Suppressor macrophage treated with lipopolysaccharide for 4 hours (primary cell): ENCODE measurements at regions not wholly inside any gene's neighbourhood (a gene's known extent, or its start where the extent isn't known, plus 50 kb on each side); places are given as distances from the start of the nearest gene placed in this dataset.

Source experiments
- DNase-seq: peaks from one replicate; pipeline ENCODE4 v3.0.0-alpha.2; 2020

DNA sequence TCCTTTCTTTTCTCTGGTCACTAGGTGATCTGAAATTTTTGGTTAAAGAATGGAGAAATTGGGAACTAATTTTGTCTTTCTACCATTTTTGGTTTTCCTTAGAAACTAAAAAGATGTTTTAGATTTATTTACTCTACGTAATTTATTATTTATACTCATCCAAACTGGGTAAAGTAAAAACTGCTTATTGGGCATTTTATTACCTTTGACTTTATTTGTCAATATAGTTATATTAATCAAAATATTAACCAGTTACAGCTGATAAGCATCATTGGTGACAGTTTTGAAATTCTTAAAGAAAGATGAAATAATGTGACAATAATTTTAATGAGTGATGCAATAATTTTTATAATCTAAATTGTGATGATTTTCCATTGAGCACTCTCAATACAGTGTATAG lies 502.0 kb upstream of the RAG2 start:
- no peak for DNase-seq

DNA sequence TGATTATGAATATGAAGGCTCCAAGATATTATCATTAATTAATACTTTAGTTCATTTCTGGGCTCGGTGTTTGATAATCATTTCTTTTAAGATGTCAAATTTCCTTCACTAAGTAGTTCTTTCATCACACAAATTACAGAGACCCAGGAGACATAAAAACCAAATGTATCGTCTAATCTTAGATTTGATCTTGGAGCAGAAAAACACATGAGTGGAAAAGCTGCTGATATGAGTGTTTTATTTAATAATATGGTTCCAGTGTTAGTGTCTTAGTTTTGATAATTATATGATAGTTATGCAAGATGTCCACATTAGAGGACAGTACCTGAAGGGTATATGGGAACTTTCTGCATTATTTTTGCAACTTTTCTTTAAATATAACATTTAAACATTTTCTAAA lies 494.5 kb upstream of the RAG2 start:
- DNase-seq, result no peak

DNA sequence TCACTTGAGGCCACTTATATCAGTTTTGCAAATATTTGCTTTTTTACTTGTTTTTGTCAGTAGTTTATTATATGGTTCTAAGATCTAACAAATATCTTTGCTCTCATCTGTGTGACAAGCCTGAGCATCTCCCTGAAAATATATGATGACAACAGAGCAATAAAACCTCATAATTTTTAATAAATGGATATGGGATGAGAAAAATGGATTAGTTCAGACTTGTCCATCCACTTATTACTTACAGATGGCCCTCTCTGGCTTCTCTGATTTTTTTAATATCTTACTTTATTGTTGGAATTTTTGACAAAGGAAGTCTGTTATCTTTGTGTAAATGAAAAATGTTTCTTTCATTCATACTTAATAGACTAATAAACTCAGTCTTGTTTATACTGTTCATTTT lies 491.4 kb upstream of the RAG2 start:
- no peak for DNase-seq

DNA sequence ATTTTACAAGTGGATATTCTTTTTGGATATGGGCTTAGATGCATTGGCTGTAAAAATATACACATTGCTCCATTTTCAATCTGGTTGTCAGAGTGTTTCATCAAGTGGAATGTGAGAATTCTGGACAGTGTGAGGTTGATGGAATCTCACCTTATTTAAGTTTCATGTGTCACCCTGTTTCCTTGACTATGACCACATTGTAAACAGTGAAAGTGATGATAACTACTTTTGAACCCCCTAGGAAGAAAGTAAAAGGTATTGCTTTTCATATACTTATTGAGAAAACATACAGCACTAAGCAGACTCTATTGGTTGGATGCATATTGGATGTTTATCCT lies 490.5 kb upstream of the RAG2 start:
- DNase-seq, result no peak

DNA sequence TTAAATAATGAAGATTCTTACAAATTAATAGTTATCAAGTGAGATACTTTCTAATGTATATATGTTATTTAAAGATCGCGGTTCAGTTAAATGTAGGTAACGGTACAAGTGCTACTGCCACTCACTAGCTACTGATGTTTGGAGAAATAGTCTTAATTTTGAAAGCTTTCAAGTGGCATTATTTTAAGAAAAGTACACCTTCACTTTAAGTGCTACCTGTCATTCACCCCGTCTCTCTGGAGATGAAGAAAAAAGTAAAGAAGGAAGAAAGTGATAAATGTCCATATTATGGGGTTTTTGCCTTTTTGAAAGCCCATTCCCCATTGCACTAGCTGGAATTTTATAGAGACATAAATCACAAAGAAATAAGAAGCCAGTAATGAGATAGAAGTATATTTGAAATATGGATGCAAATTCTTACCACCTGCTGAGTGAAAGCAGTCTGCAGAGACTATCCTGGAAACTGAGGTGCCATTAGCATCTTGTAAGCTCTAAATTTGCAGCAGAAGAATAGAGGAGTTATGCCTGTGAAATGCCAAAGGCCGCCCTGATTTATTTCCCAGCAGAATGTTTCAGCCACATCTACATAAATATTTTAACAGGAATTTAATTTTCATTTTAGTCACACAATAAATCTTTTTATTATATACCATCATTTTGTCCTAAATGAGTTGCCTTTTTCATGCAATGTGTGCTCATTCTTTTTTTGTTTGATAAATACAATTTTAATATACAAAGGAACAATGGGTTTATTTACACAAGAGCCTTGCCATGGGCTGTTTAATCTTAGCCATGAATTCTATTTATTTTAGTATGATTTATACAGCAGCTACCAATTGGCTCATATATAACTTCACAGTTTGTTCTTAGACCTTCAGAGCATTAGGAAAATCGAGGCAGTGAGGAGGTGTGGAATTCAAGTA lies 489.9 kb upstream of the RAG2 start:
- DNase-seq, result no peak

- DNase-seq, result no peak
These were observed 480.5 kb upstream of the RAG2 start for GRCh38 chr11:37078521-37078920.

DNA sequence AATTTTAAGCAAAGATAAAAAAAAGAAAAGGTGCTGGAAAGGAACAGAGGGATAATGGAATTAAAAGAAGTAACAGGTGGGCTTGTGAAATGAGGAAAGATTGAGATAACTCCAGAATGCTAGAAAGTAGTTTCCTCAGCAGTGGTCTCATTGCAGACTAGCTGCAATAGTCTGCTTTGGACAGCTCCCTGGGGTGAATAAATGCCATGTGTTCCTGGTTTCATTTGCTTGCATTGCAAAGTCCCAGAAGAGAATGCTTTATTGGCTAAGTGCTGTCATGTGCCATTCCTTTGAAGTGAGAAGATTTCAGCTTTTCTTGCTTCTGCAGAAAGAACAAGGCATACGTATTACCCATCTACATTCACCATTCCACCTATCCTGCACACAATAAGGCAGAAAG lies 478.8 kb upstream of the RAG2 start:
- DNase-seq, result no peak

DNA sequence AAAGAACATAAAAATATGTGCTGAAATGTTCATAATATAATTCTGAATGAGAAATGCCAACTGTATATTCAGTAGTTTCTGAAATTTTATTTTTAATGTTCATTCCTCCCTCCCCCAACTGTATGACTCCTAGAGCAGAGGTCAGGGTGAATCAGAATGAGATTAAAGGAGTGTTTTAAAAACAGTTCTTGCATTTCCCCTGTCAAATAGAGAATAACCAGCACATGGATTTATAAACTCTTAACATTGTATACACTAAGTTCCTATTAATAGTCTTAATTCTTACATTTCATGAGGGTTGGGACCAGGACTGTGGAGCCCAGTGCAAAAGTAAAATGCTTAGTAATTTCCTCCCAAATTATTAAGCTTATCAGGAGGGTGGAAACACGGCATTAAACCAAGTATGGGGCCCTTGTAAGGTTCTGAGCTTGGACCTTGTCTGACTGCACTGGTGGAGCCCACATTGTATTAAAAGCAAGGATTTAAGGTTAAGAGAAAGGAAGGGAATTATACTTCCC lies 474.6 kb upstream of the RAG2 start:
- DNase-seq, result no peak

GRCh38 chr11:37050311-37050710 lies 452.3 kb upstream of the RAG2 start:
- no peak for DNase-seq

- no peak for DNase-seq
These were observed 442.9 kb upstream of the RAG2 start for GRCh38 chr11:37040921-37041320.

- no peak for DNase-seq
These were observed 440.9 kb upstream of the RAG2 start for GRCh38 chr11:37038911-37039310.

GRCh38 chr11:37026741-37027140 lies 428.7 kb upstream of the RAG2 start:
- DNase-seq, result no peak

DNA sequence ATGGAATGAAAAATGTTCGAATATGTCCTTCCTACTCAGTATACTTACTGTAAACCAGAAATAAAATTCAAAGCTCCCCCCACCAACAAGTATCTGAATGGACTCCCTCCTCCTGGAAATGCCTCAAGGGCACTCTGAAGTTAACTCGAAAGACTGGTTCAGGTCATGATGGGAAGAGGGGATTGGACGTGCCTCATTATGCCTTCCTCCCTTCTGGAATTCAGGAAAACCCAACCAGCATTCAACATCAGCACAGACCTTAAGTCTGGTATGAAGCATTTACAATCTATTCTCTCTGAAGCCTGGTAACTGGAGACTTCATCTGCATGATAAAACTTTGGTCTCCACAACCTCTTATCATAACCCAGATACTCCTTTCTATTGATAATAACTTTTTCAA lies 428.3 kb upstream of the RAG2 start:
- no peak for DNase-seq

GRCh38 chr11:37006563-37006962 lies 408.5 kb upstream of the RAG2 start:
- no peak for DNase-seq

GRCh38 chr11:37002831-37003230 lies 404.8 kb upstream of the RAG2 start:
- no peak for DNase-seq

- DNase-seq, result no peak
These were observed 399.6 kb upstream of the RAG2 start for GRCh38 chr11:36997656-36998055.

- DNase-seq, result no peak
These were observed 398.8 kb upstream of the RAG2 start for GRCh38 chr11:36996795-36997194.

GRCh38 chr11:36994208-36994607 lies 396.2 kb upstream of the RAG2 start:
- no peak for DNase-seq

- DNase-seq, result no peak
These were observed 390.5 kb upstream of the RAG2 start for GRCh38 chr11:36988556-36988955.

DNA sequence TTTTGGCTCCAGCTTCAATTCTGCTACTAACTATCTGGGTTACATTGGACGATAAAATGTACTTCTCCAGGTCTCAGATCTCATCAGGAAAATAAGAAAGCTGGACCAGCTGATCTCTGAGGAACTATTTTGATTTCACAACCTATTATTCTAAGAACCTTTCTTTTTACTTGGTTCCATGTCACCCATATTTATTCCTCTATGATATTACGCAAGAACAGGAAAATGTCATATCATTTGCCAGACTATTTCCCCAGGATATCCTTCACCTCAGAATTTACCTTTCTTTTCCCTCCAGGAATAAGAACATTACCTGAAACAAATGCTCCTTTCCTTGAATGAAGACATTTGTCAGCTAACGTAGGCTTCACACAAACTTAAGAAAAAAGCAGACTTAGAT lies 387.5 kb upstream of the RAG2 start:
- DNase-seq, result no peak

DNA sequence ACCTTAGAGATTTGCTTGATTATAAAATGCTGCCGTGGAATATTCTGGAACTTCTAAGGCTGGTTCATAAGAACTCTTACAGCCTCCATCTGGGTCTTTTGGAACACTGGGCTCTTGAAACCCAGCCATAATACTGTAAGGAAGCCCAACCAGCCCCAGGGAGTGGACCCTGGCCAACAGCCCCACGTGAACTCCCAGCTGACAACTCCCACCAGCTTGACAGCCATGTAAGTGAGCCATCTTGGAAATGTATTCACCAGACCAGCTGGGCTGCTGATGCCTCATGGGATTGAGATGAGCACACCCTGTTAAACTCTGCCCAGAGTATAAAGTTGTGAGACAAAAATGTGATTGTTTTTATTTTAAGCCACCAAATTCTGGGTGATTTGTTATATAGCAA lies 378.7 kb upstream of the RAG2 start:
- no peak for DNase-seq

DNA sequence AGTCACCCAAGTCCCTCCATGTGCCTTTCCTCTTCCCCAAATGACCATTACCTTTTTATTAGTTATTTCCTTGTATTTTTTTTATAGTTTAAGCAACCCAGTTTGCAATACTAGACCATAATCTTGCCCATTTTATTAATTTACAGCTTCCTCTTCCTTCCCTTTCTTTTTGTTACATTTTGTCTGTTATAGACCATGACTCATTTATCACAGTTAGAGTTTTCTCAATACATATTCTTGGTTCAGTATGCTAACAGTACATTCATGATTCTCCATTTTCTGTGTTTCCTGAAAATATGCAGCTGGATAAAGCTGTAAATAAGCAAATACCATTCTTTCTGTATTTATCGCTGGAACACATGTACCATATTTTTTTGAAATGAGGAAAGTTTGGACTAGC lies 376.7 kb upstream of the RAG2 start:
- DNase-seq, result no peak

- DNase-seq, result no peak
These were observed 355.9 kb upstream of the RAG2 start for GRCh38 chr11:36953976-36954375.

DNA sequence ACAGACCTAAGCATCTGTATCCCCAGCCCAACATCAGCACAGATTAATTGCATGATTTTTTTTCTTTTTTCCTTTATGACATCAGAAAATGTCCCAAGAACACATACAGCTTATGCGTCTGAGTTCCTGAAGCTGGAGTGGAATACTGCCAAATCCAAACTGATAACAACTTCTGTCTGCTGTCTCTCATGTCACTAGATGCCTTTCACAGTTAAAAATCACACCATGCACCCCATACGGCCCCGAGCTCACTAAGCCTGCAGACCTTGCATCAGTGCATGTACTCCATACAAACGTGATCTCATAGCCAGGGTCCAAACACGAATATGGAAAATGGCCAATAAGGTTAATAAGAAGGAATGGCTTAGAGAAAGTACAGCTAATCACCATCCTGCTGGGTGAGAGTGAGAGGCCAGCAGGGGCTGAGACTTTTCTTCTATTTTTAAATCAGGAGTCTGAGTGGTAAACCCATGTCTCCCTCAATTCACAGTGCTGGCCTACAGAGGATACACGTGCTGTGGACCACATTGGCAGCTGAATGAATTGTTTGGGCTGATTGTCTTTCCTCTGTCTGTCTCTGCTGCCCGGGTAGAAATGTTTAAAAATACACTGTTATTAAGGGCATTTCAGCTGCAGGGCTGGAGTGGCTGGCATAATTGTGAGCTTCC lies 350.6 kb upstream of the RAG2 start:
- DNase-seq, result no peak

GRCh38 chr11:36945384-36945783 lies 347.3 kb upstream of the RAG2 start:
- DNase-seq, result peak; percentile 2
